Activated CD4-positive, alpha-beta T cell treated with anti-CD3 and anti-CD28 coated beads, Interleukin-2, amount 10 ng/mL, durations not matched to agents 24 days and 14 days (primary cell): ENCODE measurements at regions not wholly inside any gene's neighbourhood (a gene's known extent, or its start where the extent isn't known, plus 50 kb on each side); places are given as distances from the start of the nearest gene placed in this dataset.
"Not testable (repeated sequence)": the region's sequence is repeated elsewhere in the genome, so short reads cannot be mapped to it uniquely, and the experiment has no call there.

Experiments
- DNase-seq: peaks from one replicate; pipeline ENCODE4 v3.0.0; 2022
- H3K27ac Mint-ChIP-seq: one replicate; pipeline ENCODE4 v1.8.0; 2022; ENCODE audit warnings: mild to moderate bottlenecking, mixed read lengths
- H3K27me3 Mint-ChIP-seq: one replicate; pipeline ENCODE4 v1.8.0; 2022; ENCODE audit warnings: mixed read lengths
- H3K36me3 Mint-ChIP-seq: one replicate; pipeline ENCODE4 v1.8.0; 2022; ENCODE audit warnings: low read depth, mild to moderate bottlenecking, mixed read lengths
- H3K4me1 Mint-ChIP-seq: one replicate; pipeline ENCODE4 v1.8.0; 2021; ENCODE audit warnings: mixed read lengths
- H3K4me3 Mint-ChIP-seq: one replicate; pipeline ENCODE4 v1.8.0; 2022; ENCODE audit warnings: mild to moderate bottlenecking, moderate library complexity, mixed read lengths
- H3K9me3 Mint-ChIP-seq: one replicate; pipeline ENCODE4 v1.8.0; 2021; ENCODE audit warnings: mixed read lengths
- intact Hi-C: fragments of 100-400 bp; cut with micrococcal nuclease; formaldehyde crosslinking; loops from one replicate; pipeline ENCODE4 v1.15.1; 2023

DNA sequence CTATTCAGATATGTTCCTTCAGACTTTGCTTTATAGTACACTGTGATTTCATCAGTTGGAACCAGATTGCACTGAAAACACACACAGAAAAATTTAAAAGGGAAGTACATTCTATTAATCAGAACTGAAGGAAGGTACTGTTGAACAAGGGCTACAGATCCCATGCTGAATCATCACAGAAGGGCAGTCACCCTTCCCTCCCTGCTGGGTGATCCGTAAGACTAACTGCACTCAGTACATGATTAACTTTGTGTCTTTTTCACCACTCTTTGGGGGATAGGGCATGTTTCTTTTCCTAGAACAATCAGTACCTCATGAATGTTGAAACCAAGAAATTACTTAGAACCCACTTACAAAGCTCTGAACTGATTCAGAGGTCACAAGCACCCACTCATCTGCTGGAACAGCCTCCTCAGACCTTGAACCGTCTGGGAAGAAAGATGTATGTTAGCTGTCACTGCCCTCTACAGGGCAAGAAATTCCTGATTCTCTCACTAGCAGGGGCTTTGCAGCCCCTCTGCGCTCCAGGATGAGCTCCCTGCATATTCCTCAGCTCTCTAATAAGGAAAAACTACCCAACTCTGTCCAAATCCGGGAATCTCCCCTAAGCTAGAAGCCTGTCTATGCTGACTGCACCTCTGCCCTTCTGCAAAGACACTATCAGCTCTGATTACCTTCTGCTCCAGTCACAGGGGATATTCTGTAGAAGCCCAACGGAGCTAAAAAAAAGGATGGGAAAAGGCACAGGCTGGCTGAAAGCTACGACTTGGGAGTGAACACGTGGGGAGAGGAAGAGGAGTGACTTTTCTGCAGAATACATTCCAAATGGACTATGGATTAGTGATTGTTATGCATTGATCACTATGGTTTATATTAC lies 51.0 kb downstream of the IARS1 start:
- DNase-seq = no peak
- Mint-ChIP-seq H3K4me1 (peaks cover 8% of the 10 kb centered on the region), H3K4me3 (no peak overlapping the region), H3K27me3 (no peaks in the 10 kb centered on the region), H3K27ac (no peak overlapping the region), H3K36me3 (peaks cover 89% of the 10 kb centered on the region), H3K9me3 (no peaks in the 10 kb centered on the region)
- intact Hi-C loops = no loop called here

GRCh38 chr9:92236915-92237314 lies 56.6 kb downstream of the IARS1 start:
- peaks cover 77% of the 10 kb centered on the region for H3K36me3 Mint-ChIP-seq
- intact Hi-C loops = loop anchor here (10.0 kb wide), 1 partner anchor 102 kb away; no protein-coding TSS in a partner anchor
- peaks cover 2% of the 10 kb centered on the region for H3K4me1 Mint-ChIP-seq
- DNase-seq = no peak
- H3K27me3 Mint-ChIP-seq = no peaks in the 10 kb centered on the region
- H3K9me3 Mint-ChIP-seq = no peaks in the 10 kb centered on the region
- H3K4me3 Mint-ChIP-seq = no peak overlapping the region
- H3K27ac Mint-ChIP-seq = no peak overlapping the region

- H3K9me3 Mint-ChIP-seq = no peaks in the 10 kb centered on the region
- intact Hi-C loops = loop anchor here (10.0 kb wide), 1 partner anchor 102 kb away; no protein-coding TSS in a partner anchor
- no peak overlapping the region for H3K4me3 Mint-ChIP-seq
- H3K27ac Mint-ChIP-seq = no peak overlapping the region
- H3K4me1 Mint-ChIP-seq = peaks cover 2% of the 10 kb centered on the region
- H3K36me3 Mint-ChIP-seq = peaks cover 72% of the 10 kb centered on the region
- DNase-seq = no peak
- H3K27me3 Mint-ChIP-seq = no peaks in the 10 kb centered on the region
These were observed 57.0 kb downstream of the IARS1 start for GRCh38 chr9:92236465-92236864.

DNA sequence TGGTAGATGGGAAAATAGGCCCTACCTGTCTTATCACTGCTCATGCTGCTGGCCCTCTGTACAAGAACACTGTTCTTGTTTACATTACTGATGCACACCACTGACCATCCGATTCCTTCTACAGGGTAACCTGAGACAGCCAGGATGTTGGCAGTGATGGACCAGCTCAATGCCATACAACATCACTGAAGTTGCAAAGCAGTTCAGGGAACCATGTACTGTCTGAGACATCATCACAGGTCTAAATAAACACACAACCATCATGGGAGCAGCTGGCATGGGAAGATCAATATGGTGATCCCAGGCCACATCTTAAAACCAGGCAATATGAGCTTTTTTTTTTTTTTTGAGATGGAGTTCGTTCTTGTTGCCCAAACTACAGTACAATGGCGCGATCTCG lies 59.0 kb downstream of the IARS1 start:
- H3K9me3 Mint-ChIP-seq = no peaks in the 10 kb centered on the region
- peaks cover 2% of the 10 kb centered on the region for H3K4me1 Mint-ChIP-seq
- H3K27me3 Mint-ChIP-seq = no peaks in the 10 kb centered on the region
- DNase-seq = no peak
- no peak overlapping the region for H3K27ac Mint-ChIP-seq
- peaks cover 68% of the 10 kb centered on the region for H3K36me3 Mint-ChIP-seq
- no peak overlapping the region for H3K4me3 Mint-ChIP-seq
- intact Hi-C loops = loop anchor here (10.0 kb wide), 1 partner anchor 100 kb away; no protein-coding TSS in a partner anchor

- intact Hi-C loops = loop anchor here (10.0 kb wide), 1 partner anchor 97 kb away; no protein-coding TSS in a partner anchor
- Mint-ChIP-seq H3K4me3 (no peak overlapping the region), H3K27me3 (no peaks in the 10 kb centered on the region), H3K9me3 (no peaks in the 10 kb centered on the region), H3K36me3 (peaks cover 65% of the 10 kb centered on the region), H3K4me1 (no peaks in the 10 kb centered on the region), H3K27ac (no peak overlapping the region)
- no peak for DNase-seq
These were observed 61.3 kb downstream of the IARS1 start for GRCh38 chr9:92232190-92232589.

DNA sequence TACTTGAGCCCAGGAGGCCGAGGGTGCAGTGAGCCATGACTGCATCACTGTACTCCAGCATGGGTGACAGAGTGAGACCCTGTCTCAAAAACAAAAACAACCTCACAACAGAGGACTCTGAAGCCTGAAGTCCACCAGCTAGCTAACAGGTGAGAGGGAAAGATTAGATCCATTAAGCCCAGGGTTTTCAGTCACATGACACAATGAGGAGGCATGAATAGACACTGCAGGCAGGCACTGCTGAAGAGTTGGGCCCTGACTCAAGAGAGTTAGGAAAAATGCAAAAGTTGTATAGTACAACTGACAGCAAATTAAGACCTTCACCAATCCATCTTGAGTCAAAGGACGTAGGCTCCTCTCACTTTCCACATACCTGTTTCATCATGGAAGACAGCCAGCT lies 64.9 kb downstream of the IARS1 start:
- Mint-ChIP-seq H3K27me3 (no peaks in the 10 kb centered on the region), H3K27ac (no peak overlapping the region), H3K36me3 (peaks cover 60% of the 10 kb centered on the region), H3K4me3 (no peak overlapping the region), H3K9me3 (no peaks in the 10 kb centered on the region), H3K4me1 (no peaks in the 10 kb centered on the region)
- DNase-seq = no peak
- intact Hi-C loops = no loop called here

- no peaks in the 10 kb centered on the region for H3K9me3 Mint-ChIP-seq
- intact Hi-C loops = no loop called here
- no peak overlapping the region for H3K4me3 Mint-ChIP-seq
- H3K4me1 Mint-ChIP-seq = no peaks in the 10 kb centered on the region
- H3K27me3 Mint-ChIP-seq = no peaks in the 10 kb centered on the region
- no peak for DNase-seq
- H3K27ac Mint-ChIP-seq = peak overlapping the region; percentile 31
- peaks cover 65% of the 10 kb centered on the region for H3K36me3 Mint-ChIP-seq
These were observed 69.3 kb downstream of the IARS1 start for GRCh38 chr9:92224177-92224576.

DNA sequence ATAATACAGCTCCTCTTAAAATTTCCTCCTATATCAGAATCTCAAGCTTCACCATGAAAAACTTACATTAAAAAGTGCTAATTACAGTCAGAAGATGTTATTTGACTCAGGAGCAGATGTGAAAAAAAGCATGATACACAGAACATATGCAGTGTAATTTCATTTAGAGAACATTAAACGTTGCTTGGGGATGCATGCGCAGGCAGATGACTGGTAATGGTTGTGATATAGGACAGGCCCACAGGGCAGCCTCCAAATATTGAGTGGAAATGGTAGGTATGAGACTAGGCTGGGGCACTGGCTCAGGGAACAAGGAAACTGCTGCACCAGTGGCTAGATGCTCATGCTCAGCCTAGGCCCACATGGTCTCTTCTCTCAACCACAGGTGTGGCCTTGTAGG lies 69.7 kb downstream of the IARS1 start:
- no peak for DNase-seq
- no peaks in the 10 kb centered on the region for H3K9me3 Mint-ChIP-seq
- no peaks in the 10 kb centered on the region for H3K27me3 Mint-ChIP-seq
- no peak overlapping the region for H3K27ac Mint-ChIP-seq
- no peak overlapping the region for H3K4me3 Mint-ChIP-seq
- intact Hi-C loops = no loop called here
- H3K36me3 Mint-ChIP-seq = peaks cover 66% of the 10 kb centered on the region
- no peaks in the 10 kb centered on the region for H3K4me1 Mint-ChIP-seq

- no peaks in the 10 kb centered on the region for H3K9me3 Mint-ChIP-seq
- intact Hi-C loops = no loop called here
- no peaks in the 10 kb centered on the region for H3K27me3 Mint-ChIP-seq
- H3K4me3 Mint-ChIP-seq = no peak overlapping the region
- DNase-seq = no peak
- peaks cover 66% of the 10 kb centered on the region for H3K36me3 Mint-ChIP-seq
- H3K27ac Mint-ChIP-seq = no peak overlapping the region
- H3K4me1 Mint-ChIP-seq = peaks cover 2% of the 10 kb centered on the region
These were observed 84.6 kb downstream of the IARS1 start for GRCh38 chr9:92208693-92209524.

DNA sequence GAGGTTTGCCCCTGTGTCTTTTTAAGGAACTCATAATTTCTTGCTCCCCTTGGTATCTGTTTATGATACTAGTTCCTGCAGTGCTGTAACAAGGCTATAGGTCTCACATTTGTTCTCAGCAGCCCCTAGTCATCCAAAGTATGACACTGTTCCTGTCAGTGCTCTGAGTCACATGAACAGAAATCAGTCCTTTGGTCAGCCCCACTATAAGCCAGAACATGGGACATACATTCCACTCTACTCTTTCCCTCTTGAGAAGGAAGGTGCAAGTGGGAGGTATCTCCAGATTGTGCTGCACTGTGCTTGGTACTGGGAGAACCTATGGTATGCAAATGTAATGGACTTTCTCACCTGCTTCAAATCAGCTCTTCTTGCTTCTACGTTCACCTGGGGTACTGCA lies 87.0 kb downstream of the IARS1 start:
- Mint-ChIP-seq H3K27ac (no peak overlapping the region), H3K36me3 (peaks cover 44% of the 10 kb centered on the region), H3K9me3 (no peaks in the 10 kb centered on the region), H3K4me1 (no peaks in the 10 kb centered on the region), H3K27me3 (no peaks in the 10 kb centered on the region), H3K4me3 (no peak overlapping the region)
- DNase-seq = no peak
- intact Hi-C loops = no loop called here

DNA sequence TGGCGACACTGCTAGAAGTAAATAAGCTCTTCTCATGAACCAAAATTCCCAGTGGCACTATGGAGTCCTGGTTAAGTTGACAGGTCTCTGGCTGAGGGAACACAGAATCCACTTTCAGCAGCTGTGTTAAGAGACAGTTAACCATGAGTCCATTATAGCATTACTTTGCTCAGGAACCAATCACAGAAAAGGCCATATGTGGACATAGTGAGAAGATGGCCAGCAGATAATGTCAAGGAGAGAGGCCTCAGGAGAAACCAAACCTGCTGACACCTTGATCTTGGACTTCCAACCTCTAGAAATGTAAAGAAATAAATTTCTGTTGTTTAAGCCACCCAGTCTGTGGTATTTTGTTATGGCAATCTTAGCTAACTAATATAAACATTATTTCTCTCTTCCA lies 88.7 kb upstream of the SPTLC1 start:
- peaks cover 19% of the 10 kb centered on the region for H3K36me3 Mint-ChIP-seq
- not testable (repeated sequence) for H3K4me3 Mint-ChIP-seq, H3K27me3 Mint-ChIP-seq

GRCh38 chr9:92198237-92198636 lies 83.0 kb upstream of the SPTLC1 start:
- H3K4me3 Mint-ChIP-seq, H3K9me3 Mint-ChIP-seq, H3K27ac Mint-ChIP-seq, intact Hi-C loops, H3K36me3 Mint-ChIP-seq, DNase-seq, H3K27me3 Mint-ChIP-seq, H3K4me1 Mint-ChIP-seq: not testable (repeated sequence)

More for the DNA sequence above, 88.7 kb upstream of the SPTLC1 start:
- H3K27ac Mint-ChIP-seq, H3K9me3 Mint-ChIP-seq, intact Hi-C loops, DNase-seq, H3K4me1 Mint-ChIP-seq: not testable (repeated sequence)

DNA sequence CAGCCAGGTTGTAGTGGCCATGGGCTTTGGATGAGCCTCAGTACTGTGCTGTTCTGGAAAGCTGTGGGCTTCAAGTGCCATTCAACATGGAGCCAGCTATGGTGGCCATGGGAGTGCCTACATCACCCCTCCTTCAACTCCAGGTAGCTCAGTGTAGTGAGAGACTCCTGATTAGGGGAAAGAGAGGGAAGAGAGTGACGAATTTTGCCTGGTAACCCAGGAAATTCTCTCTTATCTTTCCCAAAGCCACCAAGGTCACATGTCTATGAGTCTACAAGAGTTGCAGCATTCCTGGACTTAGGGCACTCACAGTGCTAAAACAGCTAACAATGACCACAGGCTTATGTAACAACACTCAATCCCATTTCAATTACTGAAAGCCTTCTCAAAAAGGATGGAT lies 81.7 kb upstream of the SPTLC1 start:
- peaks cover 9% of the 10 kb centered on the region for H3K27me3 Mint-ChIP-seq
- H3K4me3 Mint-ChIP-seq = no peak overlapping the region
- DNase-seq = no peak
- H3K4me1 Mint-ChIP-seq = no peaks in the 10 kb centered on the region
- no peaks in the 10 kb centered on the region for H3K36me3 Mint-ChIP-seq
- intact Hi-C loops = no loop called here
- peaks cover 6% of the 10 kb centered on the region for H3K9me3 Mint-ChIP-seq
- no peak overlapping the region for H3K27ac Mint-ChIP-seq

DNA sequence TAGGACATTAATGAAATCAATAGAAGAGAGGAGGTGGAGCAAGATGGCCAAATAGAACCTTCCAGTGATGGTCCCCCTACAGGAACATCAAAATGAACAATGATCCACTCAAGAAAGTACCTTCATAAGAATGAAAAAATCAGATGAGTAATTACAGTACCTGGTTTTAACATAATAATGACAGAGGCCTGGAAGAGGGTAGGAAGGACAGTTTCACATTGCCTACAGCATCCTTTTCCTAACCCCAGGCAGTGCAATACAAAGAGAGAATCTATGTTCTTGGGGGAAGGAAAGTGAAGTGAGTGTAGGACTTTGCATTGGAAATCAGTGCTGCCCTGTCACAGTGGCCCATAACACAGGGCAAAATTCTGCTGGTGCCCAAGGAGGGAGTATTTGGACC lies 81.2 kb upstream of the SPTLC1 start:
- DNase-seq = no peak
- H3K4me3 Mint-ChIP-seq = no peak overlapping the region

More for the DNA sequence above, 81.2 kb upstream of the SPTLC1 start:
- Mint-ChIP-seq H3K4me1 (no peaks in the 10 kb centered on the region), H3K9me3 (peaks cover 6% of the 10 kb centered on the region), H3K36me3 (no peaks in the 10 kb centered on the region), H3K27ac (no peak overlapping the region), H3K27me3 (peaks cover 9% of the 10 kb centered on the region)
- intact Hi-C loops = no loop called here
